ENCODE measurements at regions not wholly inside any gene's neighbourhood (a gene's known extent, or its start where the extent isn't known, plus 50 kb on each side); places are given as distances from the start of the nearest gene placed in this dataset.

DNA sequence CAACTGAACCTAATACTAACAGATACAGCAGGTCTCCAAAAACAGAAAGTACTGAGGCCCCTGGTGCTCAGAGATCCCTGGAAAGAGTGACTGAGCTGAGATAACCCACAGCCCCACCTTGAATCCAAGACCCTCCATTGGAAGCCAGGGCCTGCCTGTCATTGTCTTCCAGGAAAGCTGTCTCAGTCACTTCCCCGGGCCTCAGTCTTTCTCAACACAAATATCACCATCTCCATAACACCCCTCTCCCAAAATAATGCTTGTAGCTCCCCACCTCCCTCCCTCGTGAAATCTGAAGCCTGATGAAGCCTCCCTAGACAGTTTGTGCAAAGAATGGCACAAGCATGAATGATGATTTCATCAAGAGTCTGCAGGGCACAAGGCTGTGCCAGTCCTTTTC, 138.2 kb upstream of the LRFN2 start:
- TF ChIP-seq GATA3 (IDR thresholded peaks at IDR 0.05; ENCODE audit: low read depth, low read length) (no peak), GATA2 (IDR thresholded peaks at IDR 0.05; ENCODE audit: low read depth, low read length) (no peak)

Measured in SH-SY5Y (cell line).